ENCODE measurements at regions not wholly inside any gene's neighbourhood (a gene's known extent, or its start where the extent isn't known, plus 50 kb on each side); places are given as distances from the start of the nearest gene placed in this dataset.

GRCh38 chrY:15535131-15535530 lies 1010.8 kb downstream of the NLGN4Y start:
- no peak for DNase-seq

GRCh38 chrY:15535784-15536511 lies 1011.6 kb downstream of the NLGN4Y start:
- DNase-seq, result no peak

- DNase-seq, result no peak
These were observed 1016.2 kb downstream of the NLGN4Y start for GRCh38 chrY:15540516-15540915.

- no peak for DNase-seq
These were observed 1021.9 kb downstream of the NLGN4Y start for GRCh38 chrY:15546177-15546754.

- DNase-seq, result no peak
These were observed 1027.7 kb downstream of the NLGN4Y start for GRCh38 chrY:15552074-15552473.

- no peak for DNase-seq
These were observed 1030.7 kb downstream of the NLGN4Y start for GRCh38 chrY:15554991-15555390.

GRCh38 chrY:15559169-15559568 lies 1034.8 kb downstream of the NLGN4Y start:
- no peak for DNase-seq

GRCh38 chrY:15560840-15561239 lies 1036.5 kb downstream of the NLGN4Y start:
- DNase-seq, result no peak

GRCh38 chrY:15561501-15562289 lies 1037.4 kb downstream of the NLGN4Y start:
- DNase-seq, result no peak

GRCh38 chrY:15577886-15578285 lies 1053.6 kb downstream of the NLGN4Y start:
- DNase-seq, result no peak

GRCh38 chrY:15578761-15579160 lies 1054.4 kb downstream of the NLGN4Y start:
- DNase-seq, result no peak

- no peak for DNase-seq
These were observed 1054.9 kb downstream of the NLGN4Y start for GRCh38 chrY:15579245-15579644.

GRCh38 chrY:15583111-15583510 lies 1058.8 kb downstream of the NLGN4Y start:
- DNase-seq, result no peak

GRCh38 chrY:15592957-15593356 lies 1068.6 kb downstream of the NLGN4Y start:
- DNase-seq, result no peak

GRCh38 chrY:15593476-15594160 lies 1069.3 kb downstream of the NLGN4Y start:
- DNase-seq, result no peak

GRCh38 chrY:15594179-15594578 lies 1069.8 kb downstream of the NLGN4Y start:
- DNase-seq, result no peak

- DNase-seq, result no peak
These were observed 1076.2 kb downstream of the NLGN4Y start for GRCh38 chrY:15600565-15600964.

- DNase-seq, result no peak
These were observed 1100.0 kb downstream of the NLGN4Y start for GRCh38 chrY:15624370-15624769.

- no peak for DNase-seq
These were observed 1100.6 kb downstream of the NLGN4Y start for GRCh38 chrY:15624928-15625327.

GRCh38 chrY:15648198-15648597 lies 1123.9 kb downstream of the NLGN4Y start:
- no peak for DNase-seq

GRCh38 chrY:15650056-15650455 lies 1125.7 kb downstream of the NLGN4Y start:
- DNase-seq, result no peak

GRCh38 chrY:15688531-15688930 lies 1164.2 kb downstream of the NLGN4Y start:
- DNase-seq, result no peak

- DNase-seq, result no peak
These were observed 1165.7 kb downstream of the NLGN4Y start for GRCh38 chrY:15689994-15690393.
